ENCODE measurements at regions not wholly inside any gene's neighbourhood (a gene's known extent, or its start where the extent isn't known, plus 50 kb on each side); places are given as distances from the start of the nearest gene placed in this dataset.

DNA sequence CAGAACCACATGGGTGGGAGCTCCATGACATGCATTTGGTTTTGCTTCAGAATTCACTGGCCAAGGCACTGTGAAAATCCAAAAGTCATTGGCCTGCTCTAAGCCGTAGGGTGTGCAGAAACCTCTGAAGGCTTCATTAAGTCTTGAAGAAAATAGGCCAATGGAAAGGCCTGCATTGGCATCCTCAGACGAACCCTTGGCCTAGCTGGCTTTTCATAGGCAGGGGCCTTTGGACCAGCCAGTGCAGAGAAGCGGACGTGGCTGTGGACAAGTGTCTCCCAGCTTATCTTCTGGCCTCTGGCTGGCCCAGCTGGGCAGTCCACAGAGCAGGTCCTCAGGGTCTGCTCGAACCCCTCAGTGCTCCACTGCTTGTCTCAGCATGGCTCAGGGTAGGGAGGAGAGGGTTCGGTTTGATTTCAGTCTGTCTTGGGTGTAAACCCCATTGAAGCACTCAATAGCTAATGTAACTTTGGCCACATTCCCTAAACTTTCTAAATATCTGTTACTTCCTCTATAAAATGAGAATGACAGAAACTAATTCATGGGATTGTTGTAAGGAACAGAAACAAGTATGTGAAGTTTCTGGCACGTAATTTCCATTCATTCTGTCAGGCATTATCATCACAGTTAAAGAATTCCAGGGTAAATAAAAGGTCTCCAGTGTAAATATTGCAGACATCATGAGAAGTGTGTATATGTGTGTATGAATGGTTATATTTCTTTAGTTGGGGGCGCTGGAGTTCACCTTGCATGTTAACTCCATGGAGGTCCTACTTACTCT, 125.5 kb downstream of the TFCP2L1 start:
- TF ChIP-seq CTCF (IDR thresholded peaks at IDR 0.05; ENCODE audit: insufficient read depth, low read depth, low read length) (no peak), EZH2 (IDR thresholded peaks at IDR 0.05; ENCODE audit: insufficient read depth, low read length) (no peak)
